HG03521 (cell line): ENCODE measurements at regions not wholly inside any gene's neighbourhood (a gene's known extent, or its start where the extent isn't known, plus 50 kb on each side); places are given as distances from the start of the nearest gene placed in this dataset.
"Not testable (repeated sequence)": the region's sequence is repeated elsewhere in the genome, so short reads cannot be mapped to it uniquely, and the experiment has no call there.

Source experiments
- ATAC-seq: cut with Tn5 transposase; IDR thresholded peaks from one replicate; pipeline ENCODE4 v1.9.1; 2021; ENCODE audit warnings: mild to moderate bottlenecking, moderate library complexity; ENCODE audit not compliant: unreplicated experiment

DNA sequence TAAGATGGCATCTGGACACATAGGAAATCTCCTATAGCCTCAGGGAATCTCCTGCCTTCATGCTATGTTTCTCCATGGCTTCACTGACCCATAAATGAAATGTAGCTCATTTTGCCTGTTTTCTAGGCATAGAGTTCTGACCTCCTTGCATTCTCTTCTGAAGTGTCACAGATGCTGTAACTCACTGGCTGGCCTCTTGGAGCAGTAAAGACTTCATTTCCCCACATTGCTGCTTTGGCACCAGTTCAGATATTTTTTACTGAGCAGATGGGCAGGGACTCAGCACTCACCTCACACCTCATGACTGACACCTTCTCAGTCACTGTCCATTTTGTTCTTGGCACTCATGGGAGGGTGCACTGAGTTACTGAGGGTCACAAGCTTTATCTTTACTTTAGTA lies 286.7 kb upstream of the TGFBR2 start:
- no peak for ATAC-seq

DNA sequence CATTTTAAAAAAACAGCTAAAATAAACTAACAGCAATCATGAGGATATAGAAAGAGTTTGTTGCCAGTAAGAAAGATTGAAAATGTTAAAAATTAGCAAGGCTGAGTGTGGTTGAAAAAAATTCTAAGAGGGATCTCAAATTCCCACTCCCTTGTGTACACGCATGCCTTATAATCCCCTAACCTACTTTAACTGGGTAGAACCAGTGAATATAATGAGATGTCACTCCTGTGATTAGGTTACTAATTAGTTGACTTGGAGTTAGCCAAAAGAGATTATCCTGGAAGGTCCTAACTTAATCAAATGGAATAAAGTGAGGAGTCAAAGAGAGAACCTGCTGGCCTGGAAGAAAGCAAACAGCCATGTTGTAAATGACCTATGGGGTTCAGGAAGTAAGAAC lies 286.0 kb upstream of the TGFBR2 start:
- no peak for ATAC-seq

DNA sequence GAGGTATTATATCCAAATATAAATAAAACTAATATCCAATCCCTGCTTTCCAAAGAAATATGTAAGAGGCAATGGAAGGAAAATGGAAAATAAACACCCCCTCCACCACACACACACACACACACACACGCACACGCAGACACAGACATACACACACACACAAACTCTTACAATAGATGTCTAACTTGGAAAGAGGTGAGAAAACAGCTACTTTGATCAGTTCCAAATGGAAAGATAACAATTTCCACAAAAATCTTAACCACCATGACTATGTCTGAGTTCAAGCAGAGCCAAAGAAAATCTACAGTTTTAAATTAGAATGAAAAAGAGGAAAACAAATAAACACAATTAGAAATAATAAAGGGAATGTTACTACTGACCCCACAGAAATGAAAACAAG lies 285.3 kb upstream of the TGFBR2 start:
- no peak for ATAC-seq

DNA sequence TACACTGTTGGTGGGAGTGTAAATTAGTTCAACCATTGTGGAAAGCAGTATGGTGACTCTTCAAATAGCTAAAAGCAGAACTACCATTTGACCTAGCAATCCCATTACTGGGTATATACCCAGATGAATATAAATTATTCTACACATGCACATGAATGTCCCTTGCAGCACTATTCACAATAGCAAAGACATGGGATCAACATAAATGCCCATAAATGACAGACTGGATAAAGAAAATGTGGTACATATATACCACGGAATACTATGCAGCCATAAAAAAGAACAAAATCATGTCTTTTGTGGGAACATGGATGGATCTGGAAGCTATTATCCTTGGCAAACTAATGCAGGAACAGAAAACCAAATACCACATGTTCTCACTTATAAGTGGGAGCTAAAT lies 282.8 kb upstream of the TGFBR2 start:
- not testable (repeated sequence) for ATAC-seq

DNA sequence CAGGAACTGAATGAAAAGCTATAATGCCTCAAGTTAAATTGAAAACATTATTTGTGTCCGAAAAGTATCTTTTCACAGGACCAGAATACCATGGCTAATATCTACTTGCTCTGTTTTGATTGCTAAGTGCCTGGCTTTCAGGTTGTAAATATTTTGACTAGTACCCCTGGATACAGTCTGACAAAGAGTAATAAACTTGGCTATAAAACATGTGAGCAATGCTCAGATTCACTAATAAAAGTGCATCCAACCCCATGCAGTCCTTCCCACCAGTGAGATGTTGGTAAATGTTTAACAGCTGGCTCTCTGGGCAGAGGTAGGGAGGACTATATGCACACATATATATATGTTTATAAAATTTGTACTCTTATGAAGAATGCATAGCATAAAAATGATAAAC lies 281.8 kb upstream of the TGFBR2 start:
- no peak for ATAC-seq

DNA sequence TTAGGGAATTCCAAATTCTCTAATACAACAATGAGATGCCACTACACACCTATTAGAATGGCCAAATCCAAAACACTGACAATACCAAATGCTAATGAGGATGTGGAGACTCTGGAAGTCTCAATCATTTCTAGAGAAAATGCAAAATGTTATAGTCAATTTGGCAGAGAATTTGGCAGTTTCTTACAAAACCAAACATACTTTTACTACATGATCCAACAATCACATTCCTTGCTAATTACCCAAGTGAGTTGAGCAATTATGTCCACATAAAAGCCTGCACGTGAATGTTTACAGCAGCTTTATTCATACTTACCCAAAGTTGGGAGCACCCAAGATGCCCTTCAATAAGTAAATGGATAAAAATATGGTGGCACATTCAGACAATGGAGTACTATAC lies 278.4 kb upstream of the TGFBR2 start:
- ATAC-seq = not testable (repeated sequence)

DNA sequence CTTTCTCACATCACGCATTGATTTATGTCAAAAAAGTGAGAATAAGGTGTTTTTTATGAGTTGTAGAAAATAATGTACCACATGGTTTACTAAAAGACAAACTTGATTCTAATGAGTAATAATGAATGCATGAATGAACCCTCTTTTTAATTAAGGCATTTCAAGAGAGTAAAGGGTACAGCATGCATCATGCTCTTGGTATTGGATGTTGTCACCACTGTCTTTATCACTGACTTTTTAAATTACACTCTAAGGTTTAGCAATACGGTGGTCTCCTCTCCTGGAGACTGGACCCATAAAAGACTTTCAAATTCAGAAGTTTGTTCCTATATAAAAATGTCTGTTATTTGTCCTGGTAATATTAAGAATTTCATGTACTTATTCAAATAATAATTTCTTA lies 277.5 kb upstream of the TGFBR2 start:
- ATAC-seq = not testable (repeated sequence)

DNA sequence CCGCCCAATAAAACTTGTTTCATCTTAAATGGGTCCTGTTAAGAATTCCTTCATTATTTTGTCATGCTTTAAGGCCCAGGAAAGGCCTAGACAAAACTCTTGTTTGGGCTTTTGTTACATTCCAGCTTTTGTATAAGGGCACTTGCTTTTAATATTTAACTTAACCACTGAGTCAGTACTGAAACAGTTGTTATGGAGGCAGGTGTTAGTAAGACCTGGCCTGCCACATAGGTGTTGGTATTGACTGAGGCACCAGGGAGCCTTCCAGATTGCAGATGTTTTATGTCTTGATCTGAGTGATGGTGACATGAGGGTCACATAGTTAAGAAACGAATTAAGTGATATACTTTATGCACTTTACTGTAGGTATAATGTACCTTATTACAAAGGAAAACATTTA lies 274.9 kb upstream of the TGFBR2 start:
- no peak for ATAC-seq

DNA sequence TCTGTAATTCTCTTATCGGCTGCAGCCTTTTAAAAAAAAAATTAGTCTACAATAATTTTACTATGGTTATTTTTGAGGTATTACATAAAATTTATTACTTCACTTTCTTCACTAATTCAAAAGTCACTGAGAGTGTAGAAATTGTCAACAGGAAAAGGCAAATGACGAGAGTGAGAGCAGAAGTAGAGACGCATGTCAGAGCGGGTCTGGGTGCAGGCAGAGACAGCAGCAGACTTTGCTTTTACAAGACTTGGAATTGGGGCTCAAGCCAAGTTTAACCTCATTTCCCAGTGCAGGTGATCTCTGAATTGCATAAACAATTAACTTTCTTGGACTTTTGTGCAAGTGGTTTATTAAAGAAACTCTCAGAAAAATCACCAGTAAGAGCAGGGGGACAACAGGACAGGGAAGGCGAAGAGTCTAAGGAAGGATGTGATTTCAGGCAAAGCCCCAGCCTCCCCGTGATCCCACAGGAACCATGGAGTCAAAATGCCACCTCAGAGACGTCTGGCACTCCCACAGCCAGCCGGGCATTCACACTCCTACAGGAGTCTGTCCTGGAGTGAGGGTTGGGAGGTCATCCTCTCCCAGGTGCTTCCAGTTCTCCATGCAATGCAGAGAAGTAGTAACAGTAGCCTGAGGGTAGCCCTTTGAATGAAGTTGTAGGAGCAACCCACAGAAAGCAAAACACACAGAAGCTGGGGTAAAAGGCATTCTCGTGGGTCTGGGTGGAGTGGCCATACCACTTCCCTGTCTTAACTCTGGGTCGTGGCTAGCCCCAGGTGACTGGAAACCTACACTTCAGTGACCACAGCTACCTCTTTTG lies 274.0 kb upstream of the TGFBR2 start:
- no peak for ATAC-seq

DNA sequence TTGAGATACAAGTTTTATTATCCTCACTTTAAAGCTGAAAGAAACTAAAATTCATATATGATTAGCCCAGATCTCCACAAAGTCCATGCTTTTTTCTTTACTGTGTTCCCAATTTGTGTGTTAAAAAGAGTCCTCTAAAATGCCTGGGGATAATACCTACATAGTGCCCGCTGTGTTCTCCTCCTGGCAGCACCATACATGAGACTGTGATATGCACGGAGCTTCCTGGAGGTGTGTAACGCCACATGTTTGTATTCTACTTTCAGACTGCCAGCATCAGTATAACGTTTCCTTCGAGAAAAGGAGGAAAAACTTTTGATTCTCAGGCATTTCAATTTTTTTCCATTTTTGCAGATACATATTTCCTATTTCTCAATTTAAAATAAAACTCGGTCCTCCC lies 273.3 kb upstream of the TGFBR2 start:
- no peak for ATAC-seq

DNA sequence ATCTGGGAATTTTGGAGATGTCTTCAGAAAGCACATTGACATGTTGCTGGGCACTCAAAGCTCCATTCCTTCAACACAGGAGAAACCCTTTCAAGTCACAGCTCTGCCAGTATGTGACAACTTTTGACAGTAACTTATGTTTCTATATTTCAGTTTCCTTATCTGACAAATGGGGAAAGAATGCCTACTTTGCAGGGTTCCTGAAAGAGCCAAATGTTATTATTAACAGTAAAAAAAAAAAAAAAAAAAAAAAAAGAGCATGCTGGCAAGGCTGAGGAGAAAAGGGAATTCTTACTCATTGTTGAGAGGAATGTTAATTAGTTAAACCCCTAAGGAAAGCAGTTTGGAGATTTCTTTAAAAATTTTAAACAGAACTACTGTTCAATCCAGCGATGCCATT lies 272.5 kb upstream of the TGFBR2 start:
- no peak for ATAC-seq

DNA sequence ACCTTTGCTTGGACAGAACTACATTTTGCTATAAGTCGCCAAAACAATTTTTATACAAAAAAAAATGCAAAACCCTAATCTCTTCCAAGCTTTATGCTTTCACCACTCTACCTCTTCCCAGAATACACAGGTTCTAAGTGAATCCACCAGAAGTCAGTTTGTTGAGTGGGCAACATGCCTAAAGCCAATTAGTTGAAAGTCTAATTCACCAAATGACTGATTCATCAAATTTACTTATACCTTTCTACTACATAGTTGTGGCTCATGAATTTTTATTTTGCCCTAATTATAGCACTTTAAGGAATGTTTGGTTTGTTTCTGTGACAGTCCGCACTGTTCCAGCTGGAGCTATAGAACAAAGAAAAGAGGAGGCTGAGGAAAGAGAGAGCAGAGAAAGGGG lies 265.9 kb upstream of the TGFBR2 start:
- ATAC-seq = no peak

DNA sequence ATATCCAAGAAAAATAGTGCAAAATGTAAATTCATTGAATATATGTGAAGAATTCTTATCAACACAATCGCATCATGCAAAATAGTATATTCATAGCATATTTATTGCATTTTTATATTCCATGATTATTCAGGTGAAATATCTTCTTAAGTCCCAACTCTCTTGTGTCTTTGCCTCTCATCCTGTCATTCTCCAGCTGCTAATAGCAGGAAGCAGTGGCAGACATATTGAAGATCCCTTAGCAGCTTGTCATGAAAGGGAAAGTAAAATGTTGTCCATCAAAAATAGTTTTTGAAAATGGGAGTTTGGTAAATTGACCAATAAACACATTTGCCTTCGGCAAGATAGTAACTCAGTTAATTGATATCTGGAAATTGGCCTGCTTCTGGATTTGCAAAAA lies 265.3 kb upstream of the TGFBR2 start:
- ATAC-seq = no peak

DNA sequence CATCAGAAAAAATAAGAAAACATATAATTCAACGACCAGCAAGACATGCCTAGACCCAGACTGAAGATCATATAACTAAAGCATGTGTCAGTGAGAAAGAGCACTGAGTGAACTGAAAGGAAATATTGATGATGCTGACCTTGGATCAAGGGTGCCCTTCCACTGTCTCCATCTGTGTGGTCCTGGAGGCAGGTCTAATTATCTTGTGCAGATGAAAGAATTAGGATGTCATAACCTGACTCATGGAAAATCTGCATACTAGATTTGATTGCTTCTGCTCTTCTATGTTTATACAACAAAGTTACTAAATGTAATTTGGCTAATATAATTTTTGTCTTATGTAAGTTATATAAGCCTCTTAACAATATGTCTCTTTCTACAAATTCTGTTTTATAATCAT lies 264.6 kb upstream of the TGFBR2 start:
- no peak for ATAC-seq

DNA sequence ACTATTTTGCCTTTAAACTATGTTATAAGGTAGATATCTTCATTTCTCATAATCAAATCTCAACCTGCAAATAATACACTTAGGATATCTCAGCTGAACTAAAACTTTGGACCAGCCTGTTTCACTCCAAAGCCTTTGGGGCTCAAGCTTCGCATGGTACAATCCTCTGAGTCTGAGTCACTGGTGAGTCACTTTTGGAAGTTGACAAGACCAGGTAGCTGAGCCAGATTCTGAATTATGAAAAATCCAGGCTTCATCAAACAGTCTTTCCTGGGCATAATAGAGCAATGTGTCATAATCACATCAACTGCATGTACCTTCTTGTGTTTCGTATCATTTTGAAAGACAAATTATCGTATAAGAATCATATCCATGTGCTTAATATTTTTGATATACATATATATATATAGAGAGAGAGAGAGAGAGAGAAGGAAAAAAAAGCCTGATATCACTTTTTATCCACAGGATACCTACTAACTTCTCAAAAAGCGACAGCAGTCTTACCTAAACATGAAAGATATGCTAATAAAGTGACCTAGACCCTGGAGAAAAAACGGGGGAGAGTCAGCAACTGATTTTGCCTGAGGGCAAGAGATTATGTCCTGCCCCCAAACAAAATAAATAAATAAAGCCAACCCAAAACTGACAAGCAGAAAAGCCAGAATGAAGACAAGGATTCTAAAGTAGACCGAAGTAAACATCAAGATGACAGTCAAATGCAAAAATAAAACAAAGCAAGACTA lies 263.9 kb upstream of the TGFBR2 start:
- ATAC-seq = no peak

DNA sequence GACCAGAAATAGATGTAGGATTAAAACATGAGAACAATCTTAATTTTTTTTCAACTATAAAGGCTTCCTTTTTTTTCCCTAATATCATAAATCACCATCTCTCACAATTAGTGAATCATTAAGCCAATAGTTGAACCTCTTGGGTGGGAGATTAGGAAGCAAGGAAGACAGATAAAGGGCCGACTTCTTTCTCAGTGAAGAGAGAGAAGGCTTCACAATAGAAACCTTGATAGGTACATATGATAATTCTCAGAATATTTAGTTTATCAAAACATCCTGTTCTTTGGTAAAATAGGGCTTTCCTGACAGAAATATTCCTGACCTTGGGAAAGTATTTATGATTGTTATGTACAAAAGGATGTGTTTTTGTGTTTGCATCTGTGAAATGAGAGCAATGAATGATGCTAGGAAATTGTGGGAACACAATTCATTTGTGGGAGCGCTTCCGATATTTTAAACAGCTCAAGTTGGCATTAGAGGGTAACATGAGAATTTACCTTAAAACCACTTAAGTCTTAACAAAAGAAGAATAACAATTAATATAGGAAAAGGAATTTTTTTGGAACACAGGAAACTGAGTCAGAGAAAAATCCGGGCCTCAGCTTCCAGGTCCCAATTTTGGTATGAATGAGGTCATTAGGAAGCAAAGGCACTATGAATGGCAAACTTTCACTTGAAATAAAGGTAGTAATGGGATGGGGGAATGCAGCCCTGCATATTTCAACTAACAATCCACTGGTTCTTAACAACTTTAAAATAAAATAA lies 263.2 kb upstream of the TGFBR2 start:
- ATAC-seq = no peak

DNA sequence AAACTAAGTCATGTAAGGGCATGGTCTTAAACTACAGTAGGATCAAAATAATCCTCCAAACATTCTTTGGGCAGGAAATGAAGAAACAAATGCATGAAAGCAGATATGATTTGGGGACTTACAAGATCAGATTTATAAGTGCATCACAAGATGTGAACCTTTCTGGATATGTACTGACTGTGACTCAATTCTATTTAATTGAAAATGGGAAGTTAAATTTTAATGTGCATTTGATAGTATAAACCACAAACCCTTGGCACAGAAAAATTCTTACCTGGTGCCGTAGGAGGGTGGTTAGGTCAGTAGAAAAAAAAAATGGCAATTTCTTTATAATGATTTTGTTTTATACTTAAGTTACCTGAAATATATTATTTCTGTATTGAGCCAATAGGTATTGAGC lies 262.5 kb upstream of the TGFBR2 start:
- no peak for ATAC-seq

DNA sequence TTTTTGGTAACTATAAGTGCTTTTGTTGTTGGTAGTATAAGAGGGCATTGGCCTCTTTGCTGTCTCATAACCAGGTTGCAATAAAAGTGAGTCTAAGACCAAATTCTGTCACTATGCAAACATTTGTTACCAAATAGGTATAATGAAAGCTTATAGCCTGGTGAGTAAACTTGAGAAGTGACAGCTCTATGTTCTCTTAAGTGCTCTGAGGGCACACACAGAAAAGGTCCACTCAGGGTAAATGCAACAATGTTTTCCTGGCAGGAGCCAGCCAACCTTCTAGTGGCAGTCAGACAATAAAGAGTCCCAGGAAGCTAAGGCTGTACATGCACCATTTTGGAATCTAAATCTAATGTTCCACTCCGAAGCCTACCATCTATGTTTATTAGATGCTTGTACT lies 262.1 kb upstream of the TGFBR2 start:
- no peak for ATAC-seq

DNA sequence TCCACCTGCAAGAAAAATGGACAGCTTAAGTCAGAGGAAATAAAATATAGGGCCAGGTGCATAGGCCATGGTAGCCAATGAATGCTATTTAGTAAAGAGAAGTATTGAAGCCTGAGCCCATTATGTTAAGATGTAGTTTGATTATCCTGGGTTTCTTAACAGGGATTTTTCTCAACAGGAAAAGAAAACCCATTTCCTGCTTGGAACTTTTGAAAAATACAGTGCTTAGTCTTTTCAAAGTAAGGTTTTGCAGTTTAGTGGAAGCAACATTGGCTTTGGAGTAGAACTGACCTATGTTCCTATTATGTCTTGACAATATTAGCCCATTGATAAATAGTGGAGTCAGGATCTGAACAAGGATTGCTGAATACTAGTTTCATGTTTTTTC lies 259.5 kb upstream of the TGFBR2 start:
- no peak for ATAC-seq

DNA sequence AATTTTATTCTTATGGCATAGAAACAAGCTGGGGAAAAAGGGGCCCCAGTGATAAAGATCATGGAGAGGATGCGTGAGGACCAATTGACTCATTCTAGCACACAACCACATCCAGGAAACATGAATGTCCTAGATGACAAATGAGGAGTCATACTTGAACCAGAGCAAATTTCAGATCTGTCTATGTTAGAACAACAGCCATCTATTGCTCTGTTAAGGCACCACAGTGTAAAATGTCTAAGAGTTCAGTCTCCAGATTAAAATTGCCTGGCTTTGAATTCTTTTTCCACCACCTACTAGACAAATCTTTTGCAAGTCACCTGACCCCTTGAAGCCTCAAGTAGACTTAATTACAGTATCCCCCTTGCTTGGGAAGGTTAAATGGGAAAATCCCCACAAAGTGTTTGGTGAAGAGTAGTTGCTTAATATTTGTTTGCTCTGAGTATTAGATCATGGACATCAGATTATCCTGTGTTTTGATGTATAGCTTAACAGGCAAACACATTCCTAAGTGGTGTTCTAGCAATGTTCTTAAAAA lies 258.7 kb upstream of the TGFBR2 start:
- peak; percentile 80 for ATAC-seq

DNA sequence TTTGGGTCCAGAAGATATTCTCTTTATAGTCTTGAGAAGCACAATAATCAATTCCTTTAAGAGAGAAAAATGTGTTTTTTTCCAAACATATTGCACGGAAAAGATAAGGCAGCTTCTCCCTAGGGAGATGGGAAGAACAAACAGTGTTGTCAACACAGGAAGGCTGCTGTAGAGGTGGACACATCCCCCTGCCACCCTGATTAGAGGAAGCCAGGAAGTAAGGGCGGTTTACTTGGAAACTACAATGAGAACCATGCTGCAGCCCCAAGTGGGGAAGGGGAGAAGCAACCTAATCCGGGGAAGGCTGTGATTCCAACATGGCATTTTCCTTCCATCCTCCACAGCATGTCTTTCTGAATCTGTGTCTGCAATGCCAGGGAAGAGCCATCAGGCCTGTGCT lies 256.9 kb upstream of the TGFBR2 start:
- no peak for ATAC-seq

DNA sequence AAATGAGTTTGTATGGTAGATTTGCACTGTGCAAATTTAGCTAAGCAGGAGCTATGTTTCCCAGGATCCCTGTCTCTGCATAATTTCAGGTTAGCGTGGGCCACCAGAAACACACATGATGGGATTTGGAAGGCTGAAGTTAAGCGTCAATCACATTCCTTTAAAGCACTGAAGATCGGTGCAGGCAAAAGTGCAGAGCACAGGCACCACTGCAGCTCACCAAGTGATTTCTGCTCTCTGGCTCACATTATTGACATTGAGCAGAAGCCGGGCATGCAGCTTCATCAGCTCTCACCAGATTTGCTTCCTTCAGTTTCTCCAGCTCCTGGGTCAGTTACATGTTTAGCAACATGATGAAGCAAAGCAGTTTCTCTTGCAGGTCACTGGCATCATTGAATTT lies 256.4 kb upstream of the TGFBR2 start:
- no peak for ATAC-seq
